SH-SY5Y (cell line): ENCODE measurements at regions not wholly inside any gene's neighbourhood (a gene's known extent, or its start where the extent isn't known, plus 50 kb on each side); places are given as distances from the start of the nearest gene placed in this dataset.

ENCODE experiments used
- GATA2 ChIP-seq: IDR thresholded peaks from 2 replicates; pipeline ENCODE4 v1.6.1; 2011; ENCODE audit warnings: mild to moderate bottlenecking, low read depth, low read length
- GATA3 ChIP-seq: IDR thresholded peaks from 2 replicates; pipeline ENCODE4 v1.6.1; 2011; ENCODE audit warnings: low read depth, mild to moderate bottlenecking, low read length, moderate library complexity

DNA sequence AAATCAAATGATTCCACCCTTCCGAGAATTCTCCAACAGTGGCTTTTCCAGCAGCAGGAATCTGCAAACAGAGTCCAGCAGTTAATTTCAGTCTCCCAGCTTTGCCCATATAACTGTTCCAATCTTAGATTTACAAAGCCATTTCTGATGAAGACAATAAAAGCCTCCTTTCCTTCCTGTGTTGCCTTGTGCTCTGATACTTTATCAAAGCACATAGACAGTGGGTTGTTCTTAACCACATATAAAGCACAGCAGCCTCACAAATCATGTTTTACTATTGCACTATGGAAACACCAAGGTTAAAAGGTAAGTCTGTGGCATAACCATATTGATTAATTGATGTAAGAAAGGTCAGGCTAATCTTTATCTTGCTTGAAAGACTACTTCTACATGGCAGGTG, 89.8 kb upstream of the MMADHC start:
- TF ChIP-seq GATA3 (no peak), GATA2 (no peak)
